T-helper 2 cell treated with Interferon-gamma antibody and Interleukin-4, amounts not matched to agents 5 μg/mL and 100 μg/mL, for 36 hours (primary cell): ENCODE measurements at regions not wholly inside any gene's neighbourhood (a gene's known extent, or its start where the extent isn't known, plus 50 kb on each side); places are given as distances from the start of the nearest gene placed in this dataset.
"Not testable (repeated sequence)": the region's sequence is repeated elsewhere in the genome, so short reads cannot be mapped to it uniquely, and the experiment has no call there.

Experiments used
- DNase-seq: peaks from one replicate; pipeline ENCODE4 v3.0.0; 2021; ENCODE audit warnings: low spot score
- H3K27ac Mint-ChIP-seq: one replicate; pipeline ENCODE4 v1.8.0; 2021; ENCODE audit warnings: mild to moderate bottlenecking, mixed read lengths
- H3K27me3 Mint-ChIP-seq: one replicate; pipeline ENCODE4 v1.8.0; 2021; ENCODE audit warnings: low read depth, mixed read lengths
- H3K36me3 Mint-ChIP-seq: one replicate; pipeline ENCODE4 v1.8.0; 2021; ENCODE audit warnings: low read depth, mixed read lengths
- H3K4me1 Mint-ChIP-seq: one replicate; pipeline ENCODE4 v1.8.0; 2021; ENCODE audit warnings: low read depth, mixed read lengths
- H3K4me3 Mint-ChIP-seq: one replicate; pipeline ENCODE4 v1.8.0; 2022; ENCODE audit warnings: mild to moderate bottlenecking, moderate library complexity, mixed read lengths
- H3K9me3 Mint-ChIP-seq: one replicate; pipeline ENCODE4 v1.8.0; 2021; ENCODE audit warnings: mixed read lengths

DNA sequence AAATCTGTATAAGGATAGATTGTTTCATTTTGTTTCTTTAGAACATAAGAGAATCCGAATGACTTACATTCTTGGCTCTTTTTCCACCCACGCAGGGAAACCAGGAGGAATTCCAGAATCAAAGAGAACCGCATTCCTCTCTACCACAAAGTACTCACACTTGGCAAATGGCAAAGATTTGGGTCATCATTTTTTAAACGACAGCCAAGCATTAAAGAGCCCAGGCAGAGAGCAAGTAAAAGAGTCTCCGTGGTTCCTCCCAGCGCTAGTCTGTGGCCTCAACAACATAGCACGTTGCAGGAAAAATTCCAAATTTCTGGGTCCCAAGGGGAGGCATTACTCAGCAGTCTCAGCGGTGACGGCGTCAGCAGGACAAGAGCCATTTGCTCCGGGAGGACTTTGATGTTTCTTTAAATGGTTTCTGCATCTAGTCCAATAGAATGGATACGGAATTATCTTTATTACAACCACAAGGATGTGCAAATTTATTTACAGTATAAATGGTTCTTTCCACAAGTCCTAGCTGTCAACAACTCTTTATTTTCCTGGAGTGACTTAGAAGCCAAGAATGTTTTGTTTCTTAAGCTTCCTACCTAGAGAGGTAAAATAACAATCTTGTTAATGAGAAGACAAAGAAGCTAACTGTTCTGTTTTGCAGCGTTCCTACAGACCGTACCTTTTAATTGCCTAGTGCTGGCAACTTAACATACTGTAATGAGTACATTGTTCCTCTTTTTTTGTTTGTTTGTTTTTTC lies 232.5 kb downstream of the SKIDA1 start:
- DNase-seq, result no peak
- Mint-ChIP-seq H3K9me3 (no peaks in the 10 kb centered on the region), H3K4me1 (no peaks in the 10 kb centered on the region), H3K36me3 (no peaks in the 10 kb centered on the region), H3K4me3 (no peak overlapping the region), H3K27ac (no peak overlapping the region), H3K27me3 (peaks cover 26% of the 10 kb centered on the region)

DNA sequence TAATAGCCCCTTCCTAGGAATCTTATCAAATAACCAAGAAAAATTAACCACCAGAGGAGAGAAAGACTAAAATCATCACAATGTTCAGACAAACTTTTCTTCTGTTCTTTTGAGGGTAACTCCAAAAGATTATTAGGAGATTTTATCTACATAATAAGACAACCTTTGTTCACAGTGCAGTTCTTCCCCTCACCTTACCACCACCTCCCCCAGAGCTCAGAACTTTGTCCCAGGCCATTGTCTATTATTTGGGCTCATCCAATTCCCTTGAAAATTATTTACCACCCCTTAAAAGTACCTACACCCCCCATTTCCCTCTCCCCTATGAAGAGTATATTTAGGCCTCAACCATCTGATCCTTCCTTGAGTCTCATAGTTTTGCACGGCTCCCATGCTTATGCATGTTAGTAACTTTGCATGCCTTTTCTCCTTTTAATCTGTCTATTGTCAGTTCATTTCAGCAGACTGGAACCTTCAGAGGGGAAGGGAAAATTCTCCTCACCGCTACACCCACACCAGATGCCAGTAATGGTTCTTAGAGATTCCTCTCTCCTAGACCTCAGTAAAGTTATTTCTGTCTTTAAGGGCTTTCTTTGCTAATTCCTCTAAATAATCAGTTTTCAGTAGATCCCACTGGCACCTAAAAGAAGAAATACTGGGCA lies 234.9 kb downstream of the SKIDA1 start:
- Mint-ChIP-seq H3K36me3 (no peaks in the 10 kb centered on the region), H3K27me3 (peaks cover 26% of the 10 kb centered on the region)
- DNase-seq, result no peak

DNA sequence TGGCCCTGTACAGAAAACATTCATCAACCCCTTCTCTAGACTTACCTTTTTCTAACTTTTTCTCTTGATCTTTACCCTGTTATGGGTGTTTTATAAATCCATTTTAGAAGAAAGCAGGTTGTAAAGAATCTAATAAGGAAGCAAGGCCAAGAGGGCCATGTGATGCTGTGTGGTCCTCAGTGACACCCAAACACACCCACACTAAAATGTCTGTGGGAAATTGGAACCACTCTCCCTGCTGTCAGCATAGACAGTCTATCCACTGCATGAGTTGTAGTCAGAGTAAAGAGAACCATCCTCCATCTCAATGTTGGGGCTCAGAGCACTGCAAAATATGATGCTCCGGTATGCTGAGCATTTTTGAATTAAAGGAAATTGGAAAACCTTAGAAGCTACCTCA lies 235.5 kb downstream of the SKIDA1 start:
- no peaks in the 10 kb centered on the region for H3K36me3 Mint-ChIP-seq
- H3K27me3 Mint-ChIP-seq, result peaks cover 26% of the 10 kb centered on the region
- DNase-seq, result no peak
- H3K4me1 Mint-ChIP-seq, result no peaks in the 10 kb centered on the region
- no peak overlapping the region for H3K4me3 Mint-ChIP-seq
- H3K9me3 Mint-ChIP-seq, result no peaks in the 10 kb centered on the region
- H3K27ac Mint-ChIP-seq, result no peak overlapping the region

More for the DNA sequence above, 234.9 kb downstream of the SKIDA1 start:
- Mint-ChIP-seq H3K4me3 (no peak overlapping the region), H3K9me3 (no peaks in the 10 kb centered on the region), H3K4me1 (no peaks in the 10 kb centered on the region), H3K27ac (no peak overlapping the region)

- H3K4me3 Mint-ChIP-seq, result no peak overlapping the region
- no peaks in the 10 kb centered on the region for H3K36me3 Mint-ChIP-seq
- no peaks in the 10 kb centered on the region for H3K4me1 Mint-ChIP-seq
- H3K27ac Mint-ChIP-seq, result no peak overlapping the region
- H3K9me3 Mint-ChIP-seq, result no peaks in the 10 kb centered on the region
- no peak for DNase-seq
- peaks cover 25% of the 10 kb centered on the region for H3K27me3 Mint-ChIP-seq
Measured at GRCh38 chr10:21289271-21289670, 236.2 kb downstream of the SKIDA1 start.

DNA sequence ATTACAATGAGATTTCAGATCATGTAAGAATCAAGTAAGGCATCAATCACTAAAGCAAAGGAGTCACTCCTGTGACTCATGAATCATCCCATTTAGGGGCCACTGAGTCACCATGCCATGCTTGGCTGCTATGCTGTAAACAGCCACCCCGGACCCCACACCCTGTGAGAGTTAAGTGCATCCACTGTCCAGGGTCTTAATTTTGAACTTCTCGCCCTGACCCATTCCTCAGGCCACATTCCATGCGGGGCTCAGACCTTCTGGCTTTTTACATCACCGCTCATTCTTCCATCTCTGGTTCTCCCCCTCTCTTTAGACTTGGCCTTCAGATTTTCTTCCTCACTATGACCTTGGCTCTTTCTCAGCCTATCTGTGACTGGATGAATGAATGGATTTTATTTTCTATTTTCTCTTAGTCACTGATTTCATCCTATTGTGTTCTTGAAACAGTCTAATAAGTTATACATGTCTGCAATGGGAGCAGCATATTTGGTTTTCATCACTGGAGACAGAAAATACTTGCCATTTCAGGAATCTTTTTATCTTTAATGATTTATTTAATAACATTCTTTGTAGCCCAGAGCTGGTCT lies 239.6 kb downstream of the SKIDA1 start:
- H3K27me3 Mint-ChIP-seq, result peaks cover 6% of the 10 kb centered on the region
- no peak for DNase-seq
- no peaks in the 10 kb centered on the region for H3K4me1 Mint-ChIP-seq
- no peaks in the 10 kb centered on the region for H3K9me3 Mint-ChIP-seq
- no peaks in the 10 kb centered on the region for H3K36me3 Mint-ChIP-seq
- no peak overlapping the region for H3K27ac Mint-ChIP-seq
- no peak overlapping the region for H3K4me3 Mint-ChIP-seq

DNA sequence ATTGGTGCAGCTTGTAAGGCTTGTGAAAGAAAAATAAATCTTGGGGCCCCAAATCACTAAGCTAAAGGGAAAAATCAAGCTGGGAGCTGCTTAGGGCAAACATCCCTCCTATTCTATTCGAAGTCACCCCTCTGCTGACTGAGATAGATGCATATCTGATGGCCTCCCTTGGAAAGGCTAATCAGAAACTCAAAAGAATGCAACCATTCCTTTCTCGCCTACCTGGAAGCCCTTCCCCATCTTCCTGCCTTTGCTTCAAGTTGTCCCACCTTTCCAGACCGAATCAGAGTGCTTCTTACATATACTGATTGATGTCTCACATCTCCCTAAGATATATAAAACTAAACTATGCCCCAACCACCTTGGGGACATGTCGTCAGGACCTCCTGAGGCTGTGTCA lies 240.3 kb downstream of the SKIDA1 start:
- DNase-seq, result no peak
- Mint-ChIP-seq H3K4me3 (no peak overlapping the region), H3K27me3 (peaks cover under 1% of the 10 kb centered on the region), H3K27ac (no peak overlapping the region), H3K36me3 (no peaks in the 10 kb centered on the region), H3K4me1 (no peaks in the 10 kb centered on the region), H3K9me3 (no peaks in the 10 kb centered on the region)

- no peak overlapping the region for H3K27ac Mint-ChIP-seq
- H3K4me1 Mint-ChIP-seq, result no peaks in the 10 kb centered on the region
- H3K4me3 Mint-ChIP-seq, result no peak overlapping the region
- H3K36me3 Mint-ChIP-seq, result no peaks in the 10 kb centered on the region
- DNase-seq, result no peak
- H3K9me3 Mint-ChIP-seq, result no peaks in the 10 kb centered on the region
- no peaks in the 10 kb centered on the region for H3K27me3 Mint-ChIP-seq
Measured at GRCh38 chr10:21284301-21284700, 241.2 kb downstream of the SKIDA1 start.

GRCh38 chr10:21283053-21283452 lies 242.4 kb downstream of the SKIDA1 start:
- H3K9me3 Mint-ChIP-seq, H3K4me3 Mint-ChIP-seq, H3K36me3 Mint-ChIP-seq, H3K27ac Mint-ChIP-seq, H3K27me3 Mint-ChIP-seq, DNase-seq, H3K4me1 Mint-ChIP-seq: not testable (repeated sequence)

DNA sequence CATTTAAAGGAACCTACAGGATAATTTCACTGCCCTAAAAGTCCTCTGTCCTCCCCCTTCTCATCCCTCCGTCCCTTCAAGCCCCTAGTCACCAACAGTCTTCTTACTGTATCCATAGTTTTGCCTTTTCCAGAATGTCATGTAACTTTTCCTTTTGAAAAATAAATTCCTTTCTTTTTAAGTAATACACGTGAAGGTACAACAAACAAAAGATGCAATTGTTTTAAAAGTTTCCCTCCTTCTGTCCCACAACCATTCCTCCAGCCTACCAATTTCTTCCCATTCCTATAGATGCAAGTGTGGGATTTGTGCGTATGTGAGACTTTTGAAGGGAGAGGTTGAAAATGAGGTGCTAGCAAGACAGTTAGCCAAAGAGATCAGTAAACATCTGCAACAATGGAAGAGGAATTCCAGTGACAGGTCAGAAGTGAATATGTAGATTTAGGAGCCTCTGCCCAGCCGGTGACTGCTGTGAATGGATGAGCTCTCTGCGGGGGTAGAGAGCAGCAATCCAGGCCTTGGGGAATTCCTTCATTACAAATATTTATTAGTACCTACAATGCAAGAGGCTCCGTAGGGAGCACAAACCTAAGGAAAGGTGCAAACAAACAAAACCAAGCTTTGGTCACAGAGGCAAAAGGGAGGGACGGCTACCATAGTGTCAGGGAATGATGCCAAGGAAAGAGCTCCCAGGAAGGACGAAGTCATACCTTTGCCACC lies 243.6 kb downstream of the SKIDA1 start:
- Mint-ChIP-seq H3K9me3 (no peaks in the 10 kb centered on the region), H3K27ac (no peak overlapping the region), H3K27me3 (no peaks in the 10 kb centered on the region), H3K36me3 (no peaks in the 10 kb centered on the region), H3K4me3 (no peak overlapping the region), H3K4me1 (no peaks in the 10 kb centered on the region)
- no peak for DNase-seq

DNA sequence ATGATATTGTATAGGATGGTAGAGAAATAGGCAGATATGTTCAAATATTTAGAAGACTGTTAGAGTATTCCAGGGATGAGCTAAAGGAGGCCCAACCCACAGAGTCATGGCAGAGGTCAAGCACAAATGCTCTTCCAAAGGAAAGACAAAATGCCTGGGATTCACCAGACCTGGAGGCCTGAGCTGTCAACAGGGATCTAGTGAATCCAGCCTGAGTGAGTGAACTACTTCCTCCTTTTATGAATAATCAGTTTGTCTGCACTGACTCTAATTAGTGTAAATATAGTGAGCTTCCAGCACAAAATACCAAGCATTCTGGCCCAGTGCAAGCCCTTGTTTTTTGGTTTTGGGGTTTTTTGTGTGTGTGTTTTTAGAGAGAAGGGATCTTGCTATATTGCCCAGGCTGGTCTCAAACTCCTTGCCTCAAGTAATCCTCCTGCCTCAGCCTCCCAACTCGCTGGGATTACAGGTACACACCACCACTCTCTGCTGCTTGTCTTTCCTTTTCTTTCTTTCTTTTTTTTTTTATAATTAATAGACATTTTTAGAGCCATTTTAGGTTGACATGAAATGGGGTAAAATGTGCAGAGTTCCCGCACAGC lies 244.4 kb downstream of the SKIDA1 start:
- no peak overlapping the region for H3K27ac Mint-ChIP-seq
- no peaks in the 10 kb centered on the region for H3K4me1 Mint-ChIP-seq
- no peaks in the 10 kb centered on the region for H3K27me3 Mint-ChIP-seq
- H3K4me3 Mint-ChIP-seq, result no peak overlapping the region
- DNase-seq, result no peak
- no peaks in the 10 kb centered on the region for H3K36me3 Mint-ChIP-seq
- no peaks in the 10 kb centered on the region for H3K9me3 Mint-ChIP-seq

DNA sequence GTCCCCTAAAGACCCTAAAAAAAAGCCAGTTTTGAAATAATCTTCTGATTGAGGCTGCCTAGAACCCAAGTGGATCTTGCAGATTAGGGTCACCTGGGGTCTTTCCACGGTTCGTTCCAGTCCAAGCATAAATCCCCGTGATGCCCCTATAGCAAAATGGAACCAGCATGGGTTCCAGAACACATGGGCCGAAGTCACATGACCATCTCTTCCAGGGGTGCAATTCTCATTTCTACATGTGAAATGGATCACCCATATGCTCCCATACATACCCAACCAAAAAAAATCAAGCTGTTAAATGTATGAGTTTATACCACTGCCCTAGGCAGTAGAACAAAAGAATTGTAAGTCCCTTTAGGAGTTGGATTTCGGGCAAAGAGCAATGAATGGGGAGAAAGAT lies 245.4 kb downstream of the SKIDA1 start:
- Mint-ChIP-seq H3K36me3 (no peaks in the 10 kb centered on the region), H3K4me1 (no peaks in the 10 kb centered on the region), H3K4me3 (no peak overlapping the region), H3K9me3 (no peaks in the 10 kb centered on the region), H3K27me3 (no peaks in the 10 kb centered on the region), H3K27ac (no peak overlapping the region)
- DNase-seq, result no peak

DNA sequence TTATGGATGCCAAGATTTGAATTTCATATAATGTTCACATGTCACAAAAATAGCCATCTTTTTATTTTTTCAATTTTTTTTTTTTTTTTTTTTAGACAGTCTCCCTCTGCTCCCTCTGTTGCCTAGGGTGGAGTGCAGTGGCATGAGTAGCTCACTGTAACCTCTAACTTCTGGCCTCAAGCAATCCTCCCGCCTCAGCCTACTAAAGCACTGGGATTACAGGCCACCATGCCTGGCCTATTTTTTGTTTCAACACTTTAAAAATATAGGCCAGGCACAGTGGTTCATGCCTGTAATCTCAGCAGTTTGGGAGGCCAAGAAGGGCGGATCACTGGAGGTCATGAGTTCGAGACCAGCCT lies 246.3 kb downstream of the SKIDA1 start:
- Mint-ChIP-seq H3K27me3 (no peaks in the 10 kb centered on the region), H3K4me1 (no peaks in the 10 kb centered on the region), H3K36me3 (no peaks in the 10 kb centered on the region), H3K4me3 (no peak overlapping the region), H3K27ac (no peak overlapping the region), H3K9me3 (no peaks in the 10 kb centered on the region)
- no peak for DNase-seq

DNA sequence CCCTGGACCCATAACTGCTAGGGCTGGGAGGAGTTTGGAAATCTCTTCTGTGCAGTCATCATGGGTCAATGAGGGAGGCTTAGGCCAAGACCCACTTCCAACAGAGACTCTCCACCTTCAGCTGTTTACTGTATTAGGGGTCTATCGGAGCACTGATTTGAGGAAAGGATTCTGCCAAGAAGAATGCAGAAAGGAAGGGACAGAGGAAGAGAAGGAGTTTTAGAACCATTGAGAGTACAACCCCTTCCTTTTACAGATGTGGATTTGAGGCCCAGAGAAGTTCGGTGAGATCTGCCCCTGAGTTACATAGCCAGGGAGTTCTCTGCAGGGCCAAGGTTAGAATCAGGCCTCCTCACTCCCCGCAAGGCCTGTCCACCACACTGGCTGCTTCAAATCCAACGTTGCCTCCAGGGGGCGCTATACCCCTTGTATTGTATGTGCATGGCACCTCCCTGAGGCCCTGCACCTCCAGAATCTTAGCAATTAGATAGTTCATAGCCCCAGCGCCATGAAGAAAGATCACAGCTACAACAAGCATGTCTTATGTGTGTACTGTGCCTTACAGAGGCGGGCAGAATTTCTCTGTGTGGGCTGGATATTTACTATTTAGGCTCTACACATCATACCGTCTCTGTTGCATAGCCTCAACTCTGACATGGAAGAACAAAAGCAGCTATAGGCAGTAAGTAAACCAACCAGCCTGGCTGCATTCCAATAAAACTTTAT lies 246.8 kb downstream of the SKIDA1 start:
- Mint-ChIP-seq H3K9me3 (no peaks in the 10 kb centered on the region), H3K36me3 (no peaks in the 10 kb centered on the region), H3K27ac (no peak overlapping the region), H3K27me3 (no peaks in the 10 kb centered on the region), H3K4me1 (no peaks in the 10 kb centered on the region), H3K4me3 (no peak overlapping the region)
- DNase-seq, result peak; percentile 50
